ENCODE measurements at regions not wholly inside any gene's neighbourhood (a gene's known extent, or its start where the extent isn't known, plus 50 kb on each side); places are given as distances from the start of the nearest gene placed in this dataset.
"Not testable (repeated sequence)": the region's sequence is repeated elsewhere in the genome, so short reads cannot be mapped to it uniquely, and the experiment has no call there.

- no peak for DNase-seq (ENCODE audit: extremely low read depth in 1 of 2, low read depth in 1 of 2)
Observed at GRCh38 chr2:72078773-72079172, 68.9 kb downstream of the CYP26B1 start.

- no peak for DNase-seq (ENCODE audit: extremely low read depth in 1 of 2, low read depth in 1 of 2)
Observed at GRCh38 chr2:72077702-72078169, 69.9 kb downstream of the CYP26B1 start.

DNA sequence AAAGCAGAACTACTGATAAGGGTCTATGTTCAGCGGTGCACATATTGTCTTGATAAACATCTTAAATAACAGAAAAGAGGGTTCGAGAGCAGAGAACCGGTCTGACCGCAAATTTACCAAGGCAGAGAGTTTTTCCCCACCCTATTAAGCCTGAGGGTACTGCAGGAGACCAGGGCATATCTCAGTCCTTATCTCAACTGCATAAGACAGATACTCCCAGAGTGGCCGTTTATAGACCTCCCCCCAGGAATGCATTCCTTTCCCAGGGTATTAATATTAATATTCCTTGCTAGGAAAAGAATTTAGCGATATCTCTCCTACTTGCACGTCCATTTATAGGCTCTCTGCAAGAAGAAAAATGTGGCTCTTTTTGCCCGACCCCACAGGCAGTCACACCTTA, 74.3 kb downstream of the CYP26B1 start:
- not testable (repeated sequence) for DNase-seq (ENCODE audit: extremely low read depth in 1 of 2, low read depth in 1 of 2)

DNA sequence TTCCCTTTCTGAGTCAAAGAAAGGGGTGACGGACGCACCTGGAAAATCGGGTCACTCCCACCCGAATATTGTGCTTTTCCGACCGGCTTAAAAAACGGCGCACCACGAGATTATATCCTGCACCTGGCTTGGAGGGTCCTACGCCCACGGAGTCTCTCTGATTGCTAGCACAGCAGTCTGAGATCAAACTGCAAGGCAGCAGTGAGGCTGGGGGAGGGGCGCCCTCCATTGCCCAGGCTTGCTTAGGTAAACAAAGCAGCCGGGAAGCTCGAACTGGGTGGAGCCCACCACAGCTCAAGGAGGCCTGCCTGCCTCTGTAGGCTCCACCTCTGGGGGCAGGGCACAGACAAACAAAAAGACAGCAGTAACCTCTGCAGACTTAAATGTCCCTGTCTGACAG, 83.5 kb downstream of the CYP26B1 start:
- DNase-seq (ENCODE audit: extremely low read depth in 1 of 2, low read depth in 1 of 2), result not testable (repeated sequence)

- no peak for DNase-seq (ENCODE audit: extremely low read depth in 1 of 2, low read depth in 1 of 2)
Observed at GRCh38 chr2:72062336-72062735, 85.3 kb downstream of the CYP26B1 start.

DNA sequence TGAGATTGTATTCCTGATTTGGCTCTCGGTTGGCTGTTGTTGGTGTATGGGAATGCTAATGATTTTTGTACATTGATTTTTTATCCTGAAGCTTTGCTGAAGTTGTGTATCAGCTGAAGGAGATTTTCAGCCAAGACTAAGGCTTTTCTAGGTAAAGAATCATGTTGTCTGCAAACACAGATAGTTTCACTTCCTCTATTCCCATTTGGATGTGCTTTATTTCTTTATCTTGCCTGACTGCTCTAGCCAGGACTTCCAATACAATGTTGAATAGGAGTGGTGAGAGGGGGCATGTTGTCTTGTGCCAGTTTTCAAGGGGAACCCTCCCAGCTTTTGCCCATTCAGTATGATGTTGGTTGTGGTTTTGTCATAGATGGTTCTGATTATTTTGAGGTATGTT, 90.4 kb downstream of the CYP26B1 start:
- DNase-seq (ENCODE audit: extremely low read depth in 1 of 2, low read depth in 1 of 2), result no peak

DNA sequence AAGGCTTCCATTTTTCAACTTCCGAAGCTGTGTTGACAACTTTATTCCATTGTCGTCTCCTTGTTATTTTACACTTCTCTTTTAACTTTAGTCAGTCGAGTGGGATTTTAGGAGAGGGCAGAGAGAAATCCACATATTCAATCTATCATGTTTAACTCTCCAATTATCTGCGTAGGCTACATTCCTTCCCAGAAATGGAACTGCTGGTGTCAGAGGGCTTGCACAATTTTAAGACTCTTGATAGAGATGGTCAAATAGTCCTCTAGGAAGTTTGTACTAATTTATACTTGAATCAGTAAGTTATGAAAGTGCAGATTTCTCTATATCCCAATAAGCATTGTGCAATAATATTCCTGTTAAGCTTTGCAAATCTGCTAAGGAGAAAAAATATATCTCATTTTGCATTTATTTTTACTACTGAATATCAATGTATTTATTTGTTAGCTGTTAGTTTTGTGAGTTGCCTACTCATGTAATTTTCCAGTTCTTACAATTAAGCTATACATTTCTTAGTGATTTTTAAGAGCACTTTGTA, 95.6 kb downstream of the CYP26B1 start:
- DNase-seq (ENCODE audit: extremely low read depth in 1 of 2, low read depth in 1 of 2), result no peak

- no peak for DNase-seq (ENCODE audit: extremely low read depth in 1 of 2, low read depth in 1 of 2)
Observed at GRCh38 chr2:72051204-72051603, 96.5 kb downstream of the CYP26B1 start.

- no peak for DNase-seq (ENCODE audit: extremely low read depth in 1 of 2, low read depth in 1 of 2)
Observed at GRCh38 chr2:72050734-72051133, 96.9 kb downstream of the CYP26B1 start.

DNA sequence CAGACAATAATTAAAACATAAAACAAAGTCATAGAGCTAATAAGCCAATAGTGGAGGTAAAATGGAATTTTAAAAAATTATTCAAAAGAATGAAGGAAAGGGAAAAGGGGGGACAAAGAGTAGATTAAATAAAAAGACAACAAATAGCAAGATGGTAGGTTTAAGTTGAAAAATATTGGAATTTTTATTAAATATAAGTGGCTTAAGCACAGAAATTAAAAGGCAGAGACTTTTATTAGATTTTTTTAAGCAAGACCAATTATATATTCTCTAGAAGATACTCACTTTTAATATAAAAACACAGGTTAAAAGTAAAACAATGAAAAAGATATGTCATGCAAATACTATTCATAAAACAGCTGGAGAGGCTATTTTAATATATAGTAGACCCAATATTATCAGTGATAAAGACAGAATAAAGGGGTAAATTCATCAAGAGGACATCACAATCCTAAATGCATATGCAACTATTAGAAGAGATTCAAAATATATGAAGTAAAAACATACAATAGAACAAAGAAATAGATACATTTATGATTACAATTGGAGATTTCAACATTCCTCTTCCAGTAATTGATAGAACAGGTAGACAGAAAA, 98.7 kb downstream of the CYP26B1 start:
- DNase-seq (ENCODE audit: extremely low read depth in 1 of 2, low read depth in 1 of 2), result no peak

- no peak for DNase-seq (ENCODE audit: extremely low read depth in 1 of 2, low read depth in 1 of 2)
Observed at GRCh38 chr2:72043985-72044384, 103.7 kb downstream of the CYP26B1 start.

GRCh38 chr2:72041638-72042111, 106.0 kb downstream of the CYP26B1 start:
- no peak for DNase-seq (ENCODE audit: extremely low read depth in 1 of 2, low read depth in 1 of 2)

- no peak for DNase-seq (ENCODE audit: extremely low read depth in 1 of 2, low read depth in 1 of 2)
Observed at GRCh38 chr2:72040629-72041571, 106.8 kb downstream of the CYP26B1 start.

- DNase-seq (ENCODE audit: extremely low read depth in 1 of 2, low read depth in 1 of 2), result no peak
Observed at GRCh38 chr2:72038524-72038923, 109.1 kb downstream of the CYP26B1 start.

- DNase-seq (ENCODE audit: extremely low read depth in 1 of 2, low read depth in 1 of 2), result no peak
Observed at GRCh38 chr2:72037261-72037666, 110.4 kb downstream of the CYP26B1 start.

- DNase-seq (ENCODE audit: extremely low read depth in 1 of 2, low read depth in 1 of 2), result no peak
Observed at GRCh38 chr2:72036595-72036994, 111.1 kb downstream of the CYP26B1 start.

- DNase-seq (ENCODE audit: extremely low read depth in 1 of 2, low read depth in 1 of 2), result no peak
Observed at GRCh38 chr2:72036173-72036545, 111.5 kb downstream of the CYP26B1 start.

GRCh38 chr2:72035518-72036172, 112.0 kb downstream of the CYP26B1 start:
- no peak for DNase-seq (ENCODE audit: extremely low read depth in 1 of 2, low read depth in 1 of 2)

- DNase-seq (ENCODE audit: extremely low read depth in 1 of 2, low read depth in 1 of 2), result no peak
Observed at GRCh38 chr2:72034353-72035095, 113.1 kb downstream of the CYP26B1 start.

DNA sequence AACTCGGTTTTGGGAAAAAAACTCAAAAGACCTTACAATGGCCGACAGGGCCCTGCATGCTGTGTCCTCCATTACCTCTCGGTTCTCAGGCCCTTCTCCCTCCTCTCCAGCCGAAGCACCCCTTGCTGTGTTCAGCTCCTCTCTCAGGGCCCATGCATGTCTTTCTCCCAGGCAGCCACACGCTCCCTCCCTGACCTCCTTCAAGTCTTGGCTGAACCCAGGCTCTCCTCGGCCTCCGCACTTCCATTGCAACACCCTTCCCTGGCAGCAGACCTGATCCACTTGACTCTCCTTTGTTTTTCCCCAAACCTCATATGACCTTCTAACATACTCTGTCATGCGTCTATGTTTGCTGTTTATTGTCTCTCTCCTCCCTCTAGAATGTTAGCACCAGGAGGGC, 114.0 kb downstream of the CYP26B1 start:
- DNase-seq (ENCODE audit: extremely low read depth in 1 of 2, low read depth in 1 of 2), result no peak
